CD14-positive monocyte (primary cell): ENCODE measurements at regions not wholly inside any gene's neighbourhood (a gene's known extent, or its start where the extent isn't known, plus 50 kb on each side); places are given as distances from the start of the nearest gene placed in this dataset.

Experiments
- DNase-seq, 3 donors: peaks; one replicate each; pipeline ENCODE4 v3.0.0-alpha.2; 2011 to 2022
- H2AFZ ChIP-seq: 2 replicates; pipeline ENCODE4 v1.6.0; 2012; ENCODE audit warnings: mild to moderate bottlenecking, low read depth, low read length, inconsistent platforms; ENCODE audit not compliant: insufficient read depth, poor library complexity, severe bottlenecking
- H3K27ac ChIP-seq, 2 donors: 1 replicate in 1 of 2; 2 replicates in 1 of 2; pipeline ENCODE4 v1.5.1; 2012 to 2013; ENCODE audit warnings: low read length in 2 of 2, control low read depth in 1 of 2, inconsistent platforms in 1 of 2, low read depth in 1 of 2, mild to moderate bottlenecking in 1 of 2
- H3K27me3 ChIP-seq, 2 donors: one replicate each; pipeline versions ENCODE4 v1.6.0 to v1.6.1; 2011 to 2013; ENCODE audit warnings: low read length in 2 of 2; ENCODE audit not compliant: control insufficient read depth in 2 of 2, insufficient read depth in 2 of 2
- H3K36me3 ChIP-seq, 2 donors: replicated peaks in 1 of 2; 1 replicate in 1 of 2; 2 replicates in 1 of 2; pipeline versions ENCODE4 v1.5.1 to v1.6.1; 2012 to 2013; ENCODE audit warnings: low read length in 2 of 2, control low read depth in 1 of 2, inconsistent platforms in 1 of 2, mild to moderate bottlenecking in 1 of 2; ENCODE audit not compliant: insufficient read depth in 2 of 2, control insufficient read depth in 1 of 2
- H3K4me1 ChIP-seq, 2 donors: 1 replicate in 1 of 2; 2 replicates in 1 of 2; pipeline versions ENCODE4 v1.5.1 to v1.6.1; 2012 to 2013; ENCODE audit warnings: low read length in 2 of 2, control low read depth in 1 of 2, inconsistent platforms in 1 of 2, mild to moderate bottlenecking in 1 of 2, moderate library complexity in 1 of 2; ENCODE audit not compliant: insufficient read depth in 2 of 2, control insufficient read depth in 1 of 2
- H3K4me2 ChIP-seq: replicated peaks from 2 replicates; pipeline ENCODE3; 2012; ENCODE audit warnings: low read length, moderate library complexity, mild to moderate bottlenecking; ENCODE audit not compliant: poor library complexity, severe bottlenecking; ENCODE audit errors: extremely low read depth
- H3K4me3 ChIP-seq, 3 experiments: fragments of 200-600 bp in 1 of 3; sonication (generic) in 1 of 3; replicated peaks in 1 of 3; 1 replicate in 2 of 3; 2 replicates in 1 of 3; pipeline ENCODE4 v1.5.1; 2011 to 2013; ENCODE audit warnings: low read length in 3 of 3, mild to moderate bottlenecking in 3 of 3, control low read depth in 2 of 3, low read depth in 2 of 3, inconsistent platforms in 1 of 3, moderate library complexity in 1 of 3
- H3K79me2 ChIP-seq: 2 replicates; pipeline ENCODE4 v1.6.0; 2012; ENCODE audit warnings: mild to moderate bottlenecking, control low read depth, inconsistent platforms, low read length, moderate library complexity; ENCODE audit not compliant: insufficient read depth
- H3K9ac ChIP-seq: 2 replicates; pipeline ENCODE4 v1.6.0; 2017; ENCODE audit warnings: low read length, mild to moderate bottlenecking; ENCODE audit not compliant: insufficient read depth, poor library complexity, severe bottlenecking
- H3K9me3 ChIP-seq, 2 donors: replicated peaks in 1 of 2; 1 replicate in 1 of 2; 2 replicates in 1 of 2; pipeline versions ENCODE4 v1.5.1 to v1.6.1; 2012 to 2013; ENCODE audit warnings: low read length in 2 of 2, control low read depth in 1 of 2; ENCODE audit not compliant: control insufficient read depth in 1 of 2, insufficient read depth in 1 of 2
- H4K20me1 ChIP-seq: 2 replicates; pipeline ENCODE4 v1.6.0; 2012; ENCODE audit warnings: mild to moderate bottlenecking, low read length, control low read depth, moderate library complexity; ENCODE audit not compliant: insufficient read depth
- H3K27ac Mint-ChIP-seq, 7 donors: one replicate each; pipeline ENCODE4 v1.8.0; 2020; ENCODE audit warnings: mild to moderate bottlenecking in 7 of 7, mixed read lengths in 7 of 7, moderate library complexity in 6 of 7, inconsistent platforms in 2 of 7
- H3K27me3 Mint-ChIP-seq, 3 donors: one replicate each; pipeline ENCODE4 v1.8.0; 2021 to 2022; ENCODE audit warnings: low read depth in 3 of 3, mild to moderate bottlenecking in 3 of 3, mixed read lengths in 3 of 3, moderate library complexity in 3 of 3, inconsistent platforms in 1 of 3
- H3K36me3 Mint-ChIP-seq, 2 donors: one replicate each; pipeline ENCODE4 v1.8.0; 2020; ENCODE audit warnings: mixed read lengths in 2 of 2, inconsistent platforms in 1 of 2, mild to moderate bottlenecking in 1 of 2
- H3K4me1 Mint-ChIP-seq: one replicate; pipeline ENCODE4 v1.8.0; 2020; ENCODE audit warnings: mild to moderate bottlenecking, mixed read lengths
- H3K4me3 Mint-ChIP-seq, 2 donors: one replicate each; pipeline ENCODE4 v1.8.0; 2020; ENCODE audit warnings: mild to moderate bottlenecking in 2 of 2, mixed read lengths in 2 of 2, moderate library complexity in 1 of 2
- H3K9me3 Mint-ChIP-seq, 7 donors: one replicate each; pipeline ENCODE4 v1.8.0; 2020 to 2022; ENCODE audit warnings: mixed read lengths in 7 of 7, mild to moderate bottlenecking in 6 of 7, moderate library complexity in 6 of 7, inconsistent platforms in 2 of 7
- CTCF ChIP-seq: fragments of 200-600 bp; IDR thresholded peaks from one replicate; pipeline ENCODE4 v1.8.0; 2022; ENCODE audit warnings: antibody characterized with exemption, mild to moderate bottlenecking
- WGBS: methylation state at CpG from one replicate; pipeline ENCODE4 v1.1.5; 2013; ENCODE audit warnings: missing lambda C conversion rate; ENCODE audit not compliant: insufficient coverage; 5-methylcytosine and 5-hydroxymethylcytosine counted together
- intact Hi-C, 2 donors: fragments of 100-400 bp; cut with micrococcal nuclease; formaldehyde crosslinking; loops; one replicate each; pipeline versions ENCODE4 v1.15.0 to v1.15.1; 2023

DNA sequence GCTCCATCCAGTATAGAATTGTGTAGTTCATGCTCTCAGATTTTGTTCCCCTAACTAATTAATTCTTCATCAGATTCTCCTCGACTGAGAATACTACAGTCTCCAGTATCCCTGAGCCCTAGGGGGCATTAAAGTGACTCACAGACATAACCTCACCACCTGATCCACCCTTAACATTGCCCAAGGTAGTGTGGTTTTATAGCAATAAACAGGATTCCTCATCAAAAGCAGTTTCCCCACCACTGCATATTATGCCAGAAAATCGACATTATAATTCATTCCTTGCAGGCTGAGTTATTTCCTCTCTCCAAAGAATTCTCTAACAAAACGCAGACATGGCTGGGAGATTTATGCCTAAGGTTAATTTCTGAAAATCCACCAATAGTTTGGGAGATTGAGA lies 1402.5 kb upstream of the CELF2 start:
- H3K27me3 Mint-ChIP-seq = no peaks in the 10 kb centered on the region
- H3K4me1 Mint-ChIP-seq = no peaks in the 10 kb centered on the region
- Histone ChIP-seq H3K79me2 (no peaks in the 10 kb centered on the region), H4K20me1 (no peaks in the 10 kb centered on the region), H3K4me3 (no peak overlapping the region), H3K27ac (no peak overlapping the region), H3K36me3 (no peaks in the 10 kb centered on the region), H3K27me3 (no peaks in the 10 kb centered on the region), H3K9ac (no peak overlapping the region), H2AFZ (no peak overlapping the region), H3K4me2 (no peak overlapping the region), H3K9me3 (no peaks in the 10 kb centered on the region), H3K4me1 (no peaks in the 10 kb centered on the region)
- TF ChIP-seq CTCF = no peak
- peaks cover 0 to 7% (median 4%) of the 10 kb centered on the region in 7 donors for H3K9me3 Mint-ChIP-seq
- no peaks in the 10 kb centered on the region for H3K36me3 Mint-ChIP-seq
- no peak overlapping the region for H3K4me3 Mint-ChIP-seq
- DNase-seq = no peak
- intact Hi-C loops = no loop called here
- no peak overlapping the region for H3K27ac Mint-ChIP-seq
- no CpG with 5 or more reads among the region's 3 CpGs for WGBS

- Mint-ChIP-seq H3K27me3 (peaks cover 0 to 1% (median 0%) of the 10 kb centered on the region in 3 donors), H3K36me3 (no peaks in the 10 kb centered on the region), H3K4me3 (no peak overlapping the region), H3K27ac (no peak overlapping the region), H3K4me1 (no peaks in the 10 kb centered on the region), H3K9me3 (peaks cover 2 to 14% (median 7%) of the 10 kb centered on the region in 7 donors)
- H3K27ac ChIP-seq = no peak overlapping the region
- H2AFZ ChIP-seq = no peak overlapping the region
- no peaks in the 10 kb centered on the region for H3K27me3 ChIP-seq
- DNase-seq = no peak
- 80% methylated on average over 1 of the region's 6 CpGs for WGBS
- H3K36me3 ChIP-seq = no peaks in the 10 kb centered on the region
- no peak overlapping the region for H3K4me3 ChIP-seq
- intact Hi-C loops = no loop called here
- H4K20me1 ChIP-seq = no peaks in the 10 kb centered on the region
- peaks cover 0 to 7% of the 10 kb centered on the region in 2 donors for H3K9me3 ChIP-seq
- H3K4me1 ChIP-seq = no peaks in the 10 kb centered on the region
- no peaks in the 10 kb centered on the region for H3K79me2 ChIP-seq
- H3K9ac ChIP-seq = no peak overlapping the region
- no peak overlapping the region for H3K4me2 ChIP-seq
- no peak for TF ChIP-seq CTCF
Measured at GRCh38 chr10:9621216-9621615, 1396.5 kb upstream of the CELF2 start.
